Prostate gland (tissue), 2 donors: ENCODE measurements at regions not wholly inside any gene's neighbourhood (a gene's known extent, or its start where the extent isn't known, plus 50 kb on each side); places are given as distances from the start of the nearest gene placed in this dataset.

Experiments
- POLR2A ChIP-seq: fragments of 450-650 bp; IDR thresholded peaks from one replicate; pipeline ENCODE4 v1.6.1; 2016; ENCODE audit warnings: antibody characterized with exemption, mild to moderate bottlenecking
- POLR2AphosphoS5 ChIP-seq: sonication (generic); formaldehyde crosslinking; IDR thresholded peaks from one replicate; pipeline ENCODE4 v1.6.1; 2017; ENCODE audit warnings: antibody characterized with exemption
- TF ChIP-seq, protein P1 (sequence below), 4 experiments: fragments of 200-600 bp in 2 of 4; fragments of 450-650 bp in 2 of 4; sonication (generic) in 2 of 4; IDR thresholded peaks; 1 replicate in 3 of 4; 2 replicates in 1 of 4; pipeline ENCODE4 v1.5.1; 2016 to 2019; ENCODE audit warnings: antibody characterized with exemption in 4 of 4, mild to moderate bottlenecking in 2 of 4, moderate library complexity in 2 of 4

DNA sequence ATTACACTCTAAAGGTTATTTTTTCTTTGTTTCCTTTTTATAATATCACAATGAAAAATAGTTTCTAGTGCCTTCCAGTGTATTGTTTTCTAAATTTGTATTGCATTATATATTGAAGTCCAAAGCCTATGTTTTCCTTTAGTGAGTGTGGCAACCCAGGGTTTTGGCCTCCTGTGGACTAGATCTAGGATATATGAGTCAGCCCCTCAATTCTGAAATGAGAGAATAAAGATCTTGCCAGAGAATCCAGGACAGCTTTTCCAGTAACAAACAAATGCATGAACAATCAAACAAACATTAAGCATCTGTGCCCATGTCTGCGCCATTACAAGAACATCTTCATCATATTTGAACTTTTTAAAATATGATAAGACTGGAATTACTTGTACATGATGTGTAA lies 70.7 kb upstream of the SSTR1 start:
- TF ChIP-seq, protein P1, sequence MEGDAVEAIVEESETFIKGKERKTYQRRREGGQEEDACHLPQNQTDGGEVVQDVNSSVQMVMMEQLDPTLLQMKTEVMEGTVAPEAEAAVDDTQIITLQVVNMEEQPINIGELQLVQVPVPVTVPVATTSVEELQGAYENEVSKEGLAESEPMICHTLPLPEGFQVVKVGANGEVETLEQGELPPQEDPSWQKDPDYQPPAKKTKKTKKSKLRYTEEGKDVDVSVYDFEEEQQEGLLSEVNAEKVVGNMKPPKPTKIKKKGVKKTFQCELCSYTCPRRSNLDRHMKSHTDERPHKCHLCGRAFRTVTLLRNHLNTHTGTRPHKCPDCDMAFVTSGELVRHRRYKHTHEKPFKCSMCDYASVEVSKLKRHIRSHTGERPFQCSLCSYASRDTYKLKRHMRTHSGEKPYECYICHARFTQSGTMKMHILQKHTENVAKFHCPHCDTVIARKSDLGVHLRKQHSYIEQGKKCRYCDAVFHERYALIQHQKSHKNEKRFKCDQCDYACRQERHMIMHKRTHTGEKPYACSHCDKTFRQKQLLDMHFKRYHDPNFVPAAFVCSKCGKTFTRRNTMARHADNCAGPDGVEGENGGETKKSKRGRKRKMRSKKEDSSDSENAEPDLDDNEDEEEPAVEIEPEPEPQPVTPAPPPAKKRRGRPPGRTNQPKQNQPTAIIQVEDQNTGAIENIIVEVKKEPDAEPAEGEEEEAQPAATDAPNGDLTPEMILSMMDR (IDR thresholded peaks at IDR 0.05): no peak
- TF ChIP-seq POLR2A (no peak), POLR2AphosphoS5 (no peak)
